GM12891 (cell line): ENCODE measurements at regions not wholly inside any gene's neighbourhood (a gene's known extent, or its start where the extent isn't known, plus 50 kb on each side); places are given as distances from the start of the nearest gene placed in this dataset.

Experiments used
- DNase-seq: peaks from one replicate; pipeline ENCODE4 v3.0.0; 2011; ENCODE audit warnings: low spot score; ENCODE audit not compliant: insufficient read length
- FAIRE-seq: peaks from 2 replicates; lab custom pipeline; 2011; peaks lifted over from hg19 to GRCh38; lab: Jason Lieb, UNC
- PAX5 ChIP-seq: IDR thresholded peaks from 2 replicates; pipeline ENCODE4 v1.6.1; 2011; ENCODE audit warnings: low read length, moderate library complexity, mild to moderate bottlenecking; ENCODE audit not compliant: insufficient read depth, severe bottlenecking
- POLR2A ChIP-seq: IDR thresholded peaks from 2 replicates; pipeline ENCODE4 v1.6.1; 2011; ENCODE audit warnings: low read depth, low read length, control low read depth
- POLR2AphosphoS5 ChIP-seq: IDR thresholded peaks from 2 replicates; pipeline ENCODE4 v1.6.1; 2011; ENCODE audit warnings: low read depth, low read length, control low read depth
- POU2F2 ChIP-seq: IDR thresholded peaks from 2 replicates; pipeline ENCODE4 v1.6.1; 2011; ENCODE audit warnings: low read depth, mild to moderate bottlenecking, control low read depth, low read length, moderate library complexity
- SPI1 ChIP-seq: IDR thresholded peaks from 2 replicates; pipeline ENCODE4 v1.6.1; 2011; ENCODE audit warnings: low read depth, low read length, control low read depth
- TAF1 ChIP-seq: IDR thresholded peaks from 2 replicates; pipeline ENCODE4 v1.6.1; 2011; ENCODE audit warnings: low read depth, low read length, control low read depth

GRCh38 chrX:39676434-39676833, 421.3 kb downstream of the BCOR start:
- TF ChIP-seq POU2F2 (no peak), PAX5 (no peak), POLR2AphosphoS5 (no peak), POLR2A (no peak), TAF1 (no peak), SPI1 (no peak)
- DNase-seq (no peak), FAIRE-seq (no peak)

GRCh38 chrX:39677585-39677977, 420.2 kb downstream of the BCOR start:
- DNase-seq (no peak), FAIRE-seq (no peak)
- TF ChIP-seq POU2F2 (no peak), SPI1 (no peak), POLR2A (no peak), TAF1 (no peak), PAX5 (no peak), POLR2AphosphoS5 (no peak)

- FAIRE-seq: no peak
- DNase-seq: no peak
These were observed 419.6 kb downstream of the BCOR start for GRCh38 chrX:39677978-39678791.

GRCh38 chrX:39678914-39679313, 418.8 kb downstream of the BCOR start:
- no peak for DNase-seq
- no peak for FAIRE-seq
- TF ChIP-seq TAF1: no peak
- no peak for TF ChIP-seq POLR2AphosphoS5
- TF ChIP-seq SPI1: no peak
- no peak for TF ChIP-seq POLR2A
- no peak for TF ChIP-seq POU2F2
- TF ChIP-seq PAX5: no peak

More at GRCh38 chrX:39677978-39678791, 419.6 kb downstream of the BCOR start:
- no peak for TF ChIP-seq POLR2A
- TF ChIP-seq POU2F2: no peak
- no peak for TF ChIP-seq SPI1
- TF ChIP-seq TAF1: no peak
- TF ChIP-seq POLR2AphosphoS5: no peak
- TF ChIP-seq PAX5: no peak

GRCh38 chrX:39679497-39680157, 418.1 kb downstream of the BCOR start:
- no peak for DNase-seq
- TF ChIP-seq POLR2A (no peak), POU2F2 (no peak), PAX5 (no peak), POLR2AphosphoS5 (no peak), TAF1 (no peak), SPI1 (no peak)
- FAIRE-seq: peak; percentile 23

GRCh38 chrX:39681885-39682284, 415.9 kb downstream of the BCOR start:
- DNase-seq (no peak), FAIRE-seq (no peak)
- TF ChIP-seq POLR2A: no peak
- no peak for TF ChIP-seq POLR2AphosphoS5
- TF ChIP-seq SPI1: no peak
- no peak for TF ChIP-seq TAF1
- TF ChIP-seq PAX5: no peak

- TF ChIP-seq POLR2AphosphoS5 (no peak), PAX5 (no peak)
- FAIRE-seq: no peak
- no peak for DNase-seq
These were observed 415.0 kb downstream of the BCOR start for GRCh38 chrX:39682778-39683177.

- TF ChIP-seq PAX5 (no peak), POU2F2 (no peak), TAF1 (no peak), POLR2AphosphoS5 (no peak), POLR2A (no peak), SPI1 (no peak)
- no peak for DNase-seq
- FAIRE-seq: no peak
These were observed 409.6 kb downstream of the BCOR start for GRCh38 chrX:39688219-39688575.

- DNase-seq: no peak
- no peak for FAIRE-seq
These were observed 409.0 kb downstream of the BCOR start for GRCh38 chrX:39688576-39689375.

More at GRCh38 chrX:39688576-39689375, 409.0 kb downstream of the BCOR start:
- TF ChIP-seq TAF1 (no peak), POU2F2 (no peak), PAX5 (no peak), POLR2A (no peak), POLR2AphosphoS5 (no peak), SPI1 (no peak)
